ENCODE measurements at regions not wholly inside any gene's neighbourhood (a gene's known extent, or its start where the extent isn't known, plus 50 kb on each side); places are given as distances from the start of the nearest gene placed in this dataset.

- no peaks in the 10 kb centered on the region for H3K9me3 ChIP-seq (ENCODE audit: control insufficient read depth in 1 of 2, insufficient read depth in 1 of 2, low read length in 2 of 2)
- H3K4me3 ChIP-seq (ENCODE audit: low read length) = no peak overlapping the region
- no peak for ATAC-seq (ENCODE audit: poor library complexity)
- DNase-seq = no peak
- no peaks in the 10 kb centered on the region for H3K36me3 ChIP-seq (ENCODE audit: insufficient read depth, low read length)
- Mint-ChIP-seq H3K27me3 (no peaks in the 10 kb centered on the region), H3K36me3 (ENCODE audit: low read depth) (no peaks in the 10 kb centered on the region), H3K4me1 (ENCODE audit: low read depth) (no peaks in the 10 kb centered on the region), H3K27ac (no peak overlapping the region), H3K9me3 (no peaks in the 10 kb centered on the region), H3K4me3 (no peak overlapping the region)
- intact Hi-C loops (cut with DNase I, micrococcal nuclease) = no loop called here
- H3K27ac ChIP-seq (ENCODE audit: low read depth in 1 of 2, low read length in 2 of 2) = no peak overlapping the region
- CTCF ChIA-PET = no interaction called here
- no peaks in the 10 kb centered on the region for H3K4me1 ChIP-seq (ENCODE audit: insufficient read depth, low read length)
- POLR2A ChIA-PET = no interaction called here
- TF ChIP-seq, protein P1, sequence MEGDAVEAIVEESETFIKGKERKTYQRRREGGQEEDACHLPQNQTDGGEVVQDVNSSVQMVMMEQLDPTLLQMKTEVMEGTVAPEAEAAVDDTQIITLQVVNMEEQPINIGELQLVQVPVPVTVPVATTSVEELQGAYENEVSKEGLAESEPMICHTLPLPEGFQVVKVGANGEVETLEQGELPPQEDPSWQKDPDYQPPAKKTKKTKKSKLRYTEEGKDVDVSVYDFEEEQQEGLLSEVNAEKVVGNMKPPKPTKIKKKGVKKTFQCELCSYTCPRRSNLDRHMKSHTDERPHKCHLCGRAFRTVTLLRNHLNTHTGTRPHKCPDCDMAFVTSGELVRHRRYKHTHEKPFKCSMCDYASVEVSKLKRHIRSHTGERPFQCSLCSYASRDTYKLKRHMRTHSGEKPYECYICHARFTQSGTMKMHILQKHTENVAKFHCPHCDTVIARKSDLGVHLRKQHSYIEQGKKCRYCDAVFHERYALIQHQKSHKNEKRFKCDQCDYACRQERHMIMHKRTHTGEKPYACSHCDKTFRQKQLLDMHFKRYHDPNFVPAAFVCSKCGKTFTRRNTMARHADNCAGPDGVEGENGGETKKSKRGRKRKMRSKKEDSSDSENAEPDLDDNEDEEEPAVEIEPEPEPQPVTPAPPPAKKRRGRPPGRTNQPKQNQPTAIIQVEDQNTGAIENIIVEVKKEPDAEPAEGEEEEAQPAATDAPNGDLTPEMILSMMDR (IDR thresholded peaks at IDR 0.05) = no peak
- no peaks in the 10 kb centered on the region for H3K27me3 ChIP-seq (ENCODE audit: control insufficient read depth in 1 of 2, insufficient read depth in 2 of 2, low read length in 2 of 2)
Observed at GRCh38 chr10:31207636-31208035, 111.4 kb upstream of the ZEB1 start.

- H3K36me3 Mint-ChIP-seq (ENCODE audit: low read depth) = no peaks in the 10 kb centered on the region
Observed at GRCh38 chr10:31209478-31209877, 109.5 kb upstream of the ZEB1 start.

GRCh38 chr10:31210190-31210589 lies 108.8 kb upstream of the ZEB1 start:
- H3K36me3 ChIP-seq (ENCODE audit: insufficient read depth, low read length) = no peaks in the 10 kb centered on the region
- H3K9me3 Mint-ChIP-seq = no peaks in the 10 kb centered on the region
- no peak overlapping the region for H3K27ac Mint-ChIP-seq
- H3K4me3 Mint-ChIP-seq = no peak overlapping the region
- no peak overlapping the region for H3K4me3 ChIP-seq (ENCODE audit: low read length)
- no peaks in the 10 kb centered on the region for H3K4me1 Mint-ChIP-seq (ENCODE audit: low read depth)
- no peaks in the 10 kb centered on the region for H3K9me3 ChIP-seq (ENCODE audit: control insufficient read depth in 1 of 2, insufficient read depth in 1 of 2, low read length in 2 of 2)
- no peak for ATAC-seq (ENCODE audit: poor library complexity)
- no peaks in the 10 kb centered on the region for H3K36me3 Mint-ChIP-seq (ENCODE audit: low read depth)
- H3K27me3 ChIP-seq (ENCODE audit: control insufficient read depth in 1 of 2, insufficient read depth in 2 of 2, low read length in 2 of 2) = no peaks in the 10 kb centered on the region
- DNase-seq = no peak
- ChIA-PET POLR2A (no interaction called here), CTCF (no interaction called here)
- H3K4me1 ChIP-seq (ENCODE audit: insufficient read depth, low read length) = no peaks in the 10 kb centered on the region
- H3K27ac ChIP-seq (ENCODE audit: low read depth in 1 of 2, low read length in 2 of 2) = no peak overlapping the region
- H3K27me3 Mint-ChIP-seq = no peaks in the 10 kb centered on the region
- intact Hi-C loops (cut with DNase I, micrococcal nuclease) = no loop called here
- TF ChIP-seq, protein P1 (IDR thresholded peaks at IDR 0.05) = no peak

More at GRCh38 chr10:31209478-31209877, 109.5 kb upstream of the ZEB1 start:
- no peaks in the 10 kb centered on the region for H3K9me3 ChIP-seq (ENCODE audit: control insufficient read depth in 1 of 2, insufficient read depth in 1 of 2, low read length in 2 of 2)
- Mint-ChIP-seq H3K27me3 (no peaks in the 10 kb centered on the region), H3K4me3 (no peak overlapping the region), H3K27ac (no peak overlapping the region), H3K4me1 (ENCODE audit: low read depth) (no peaks in the 10 kb centered on the region), H3K9me3 (no peaks in the 10 kb centered on the region)
- POLR2A ChIA-PET = no interaction called here
- no peaks in the 10 kb centered on the region for H3K27me3 ChIP-seq (ENCODE audit: control insufficient read depth in 1 of 2, insufficient read depth in 2 of 2, low read length in 2 of 2)
- H3K27ac ChIP-seq (ENCODE audit: low read depth in 1 of 2, low read length in 2 of 2) = no peak overlapping the region
- H3K4me3 ChIP-seq (ENCODE audit: low read length) = no peak overlapping the region
- ATAC-seq (ENCODE audit: poor library complexity) (no peak), DNase-seq (no peak)
- TF ChIP-seq, protein P1 (IDR thresholded peaks at IDR 0.05) = no peak
- H3K36me3 ChIP-seq (ENCODE audit: insufficient read depth, low read length) = no peaks in the 10 kb centered on the region
- CTCF ChIA-PET = no interaction called here
- intact Hi-C loops (cut with DNase I, micrococcal nuclease) = no loop called here
- no peaks in the 10 kb centered on the region for H3K4me1 ChIP-seq (ENCODE audit: insufficient read depth, low read length)
